ES-I3 (cell line): ENCODE measurements at regions not wholly inside any gene's neighbourhood (a gene's known extent, or its start where the extent isn't known, plus 50 kb on each side); places are given as distances from the start of the nearest gene placed in this dataset.

Source experiments
- H3K36me3 ChIP-seq: 2 replicates; pipeline ENCODE4 v1.6.1; 2013; ENCODE audit warnings: mild to moderate bottlenecking, low read length, control low read depth, moderate library complexity; ENCODE audit not compliant: insufficient read depth
- H3K4me1 ChIP-seq: 2 replicates; pipeline ENCODE4 v1.6.1; 2013; ENCODE audit warnings: mild to moderate bottlenecking, control low read depth, low read length; ENCODE audit not compliant: insufficient read depth
- H3K9ac ChIP-seq: 2 replicates; pipeline ENCODE4 v1.6.1; 2013; ENCODE audit warnings: low read depth, mild to moderate bottlenecking, low read length, moderate library complexity
- H3K9me3 ChIP-seq: 2 replicates; pipeline ENCODE4 v1.6.1; 2013; ENCODE audit warnings: mild to moderate bottlenecking, low read length, moderate library complexity; ENCODE audit not compliant: control insufficient read depth, insufficient read depth

- Histone ChIP-seq H3K9ac (no peak overlapping the region), H3K9me3 (no peaks in the 10 kb centered on the region), H3K4me1 (peaks cover 6% of the 10 kb centered on the region; the same call in 1 of the 2 replicates), H3K36me3 (no peaks in the 10 kb centered on the region)
Observed at GRCh38 chr22:48431014-48431413, 1396.7 kb downstream of the BRD1 start.

GRCh38 chr22:48429446-48430020 lies 1398.1 kb downstream of the BRD1 start:
- H3K9ac ChIP-seq, result no peak overlapping the region
- H3K4me1 ChIP-seq, result peaks cover 6% of the 10 kb centered on the region; the same call in 1 of the 2 replicates
- H3K36me3 ChIP-seq, result no peaks in the 10 kb centered on the region
- no peaks in the 10 kb centered on the region for H3K9me3 ChIP-seq

DNA sequence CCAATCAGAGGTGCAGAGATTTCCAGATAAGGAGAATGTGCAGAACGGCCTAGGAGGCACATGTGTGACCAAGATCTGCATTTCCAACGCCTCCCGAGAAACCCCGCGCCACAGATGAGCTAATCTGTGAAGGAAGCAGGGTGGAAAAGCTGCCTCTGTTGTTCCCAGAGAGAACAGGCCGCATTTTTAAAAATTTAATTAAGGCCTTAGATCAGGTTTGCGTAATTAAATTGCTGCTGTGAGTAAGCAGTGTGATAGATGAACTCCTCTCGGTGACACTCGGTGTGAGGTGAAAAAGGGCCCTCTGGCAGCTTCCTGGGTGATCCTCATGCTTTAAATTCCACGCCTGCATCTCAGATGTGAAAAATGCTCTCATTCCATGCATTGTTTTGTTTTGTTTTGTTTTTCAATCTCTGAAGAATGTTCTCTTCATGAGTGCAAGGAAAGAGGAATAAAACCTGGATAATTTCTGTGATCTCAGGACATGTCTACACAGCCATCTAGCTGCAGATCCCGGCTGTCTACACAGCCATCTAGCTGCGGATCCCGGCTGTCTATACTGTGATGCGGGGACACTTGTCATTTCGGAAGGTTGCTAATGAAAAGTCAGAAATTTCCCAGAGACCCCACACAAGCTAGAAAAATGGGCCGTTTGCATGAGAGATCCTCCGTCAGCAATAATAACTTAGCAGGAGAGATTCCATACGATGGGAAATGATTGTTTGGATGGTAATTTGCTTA lies 1398.9 kb downstream of the BRD1 start:
- Histone ChIP-seq H3K9me3 (no peaks in the 10 kb centered on the region), H3K36me3 (no peaks in the 10 kb centered on the region), H3K4me1 (peaks cover 6% of the 10 kb centered on the region; the same call in 1 of the 2 replicates), H3K9ac (no peak overlapping the region)

DNA sequence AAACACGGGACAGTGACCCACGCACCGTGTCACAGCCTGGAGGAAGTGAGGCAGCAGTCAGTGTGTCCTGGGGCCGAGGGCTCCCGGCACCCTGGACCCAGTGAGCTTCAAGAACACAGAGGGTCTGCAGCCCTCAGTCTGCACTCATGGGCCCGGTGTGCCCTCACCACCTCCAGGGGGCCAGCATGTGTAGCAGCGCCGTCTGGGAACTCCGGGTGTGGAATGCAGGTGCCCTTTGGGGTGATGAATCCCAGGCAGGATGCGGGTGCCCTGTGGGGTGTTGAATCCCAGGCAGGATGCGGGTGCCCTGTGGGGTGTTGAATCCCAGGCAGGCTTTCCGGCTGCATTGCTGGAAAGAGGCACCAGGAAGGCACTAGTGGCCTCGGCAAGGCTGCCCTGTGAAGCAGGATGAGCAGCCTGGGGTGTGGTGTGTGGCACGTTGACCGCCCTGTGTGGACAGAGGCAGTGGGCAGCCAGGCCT lies 1399.9 kb downstream of the BRD1 start:
- peaks cover 6% of the 10 kb centered on the region; the same call in 1 of the 2 replicates for H3K4me1 ChIP-seq
- H3K9me3 ChIP-seq, result no peaks in the 10 kb centered on the region
- H3K36me3 ChIP-seq, result no peaks in the 10 kb centered on the region
- no peak overlapping the region for H3K9ac ChIP-seq

- Histone ChIP-seq H3K4me1 (peaks cover 6% of the 10 kb centered on the region; the same call in 1 of the 2 replicates), H3K36me3 (no peaks in the 10 kb centered on the region), H3K9me3 (no peaks in the 10 kb centered on the region), H3K9ac (no peak overlapping the region)
Observed at GRCh38 chr22:48426466-48427380, 1401.0 kb downstream of the BRD1 start.

GRCh38 chr22:48425641-48426040 lies 1402.0 kb downstream of the BRD1 start:
- H3K4me1 ChIP-seq, result peaks cover 6% of the 10 kb centered on the region; the same call in 1 of the 2 replicates

DNA sequence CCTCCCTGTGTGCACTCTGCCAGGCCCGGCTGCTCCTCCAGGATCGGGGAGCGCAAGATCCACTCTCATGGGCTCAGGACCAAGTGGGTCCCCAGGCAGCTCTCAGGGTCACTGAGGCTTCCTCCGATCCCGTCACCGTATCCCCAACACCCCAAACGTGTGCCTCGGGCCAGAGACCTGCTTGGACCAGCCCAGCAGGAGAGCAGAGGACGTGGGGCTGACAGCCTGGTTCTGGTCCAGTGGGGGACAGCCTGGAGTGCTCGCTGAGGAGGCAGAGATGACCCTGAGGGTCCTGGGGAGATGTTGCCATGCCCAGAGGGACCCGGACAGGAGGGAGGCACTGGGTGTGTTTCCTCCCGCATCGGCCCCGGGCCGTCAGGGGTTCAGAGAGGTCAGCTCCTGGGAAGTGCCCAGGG lies 1402.6 kb downstream of the BRD1 start:
- H3K9ac ChIP-seq, result no peak overlapping the region
- no peaks in the 10 kb centered on the region for H3K36me3 ChIP-seq
- H3K9me3 ChIP-seq, result no peaks in the 10 kb centered on the region
- H3K4me1 ChIP-seq, result peaks cover 6% of the 10 kb centered on the region; the same call in 1 of the 2 replicates

More at GRCh38 chr22:48425641-48426040, 1402.0 kb downstream of the BRD1 start:
- H3K36me3 ChIP-seq, result no peaks in the 10 kb centered on the region
- no peaks in the 10 kb centered on the region for H3K9me3 ChIP-seq
- H3K9ac ChIP-seq, result no peak overlapping the region

DNA sequence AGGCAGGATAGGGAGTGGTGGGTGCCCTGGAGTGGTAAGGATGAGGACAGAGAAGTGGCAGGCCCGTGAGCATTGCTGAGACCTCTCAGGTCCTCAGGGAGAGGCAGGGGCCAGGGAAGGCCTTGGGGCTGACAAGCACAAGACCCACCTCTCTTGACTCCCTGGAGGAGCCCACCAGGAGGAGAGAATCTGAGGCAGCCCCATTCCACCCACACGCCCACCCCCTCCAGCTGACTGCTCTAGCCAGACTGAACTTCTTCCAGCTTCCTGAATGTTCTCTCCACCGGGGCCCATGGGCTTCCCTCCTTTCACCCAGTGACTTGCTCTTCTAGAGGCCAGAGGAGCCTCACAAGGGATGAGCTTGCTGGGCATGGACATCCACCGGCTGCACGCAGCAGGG lies 1403.0 kb downstream of the BRD1 start:
- no peaks in the 10 kb centered on the region for H3K36me3 ChIP-seq
- no peaks in the 10 kb centered on the region for H3K9me3 ChIP-seq
- peaks cover 6% of the 10 kb centered on the region; the same call in 1 of the 2 replicates for H3K4me1 ChIP-seq
- H3K9ac ChIP-seq, result no peak overlapping the region

- H3K36me3 ChIP-seq, result no peaks in the 10 kb centered on the region
- no peaks in the 10 kb centered on the region for H3K9me3 ChIP-seq
- no peak overlapping the region for H3K9ac ChIP-seq
- peaks cover 6% of the 10 kb centered on the region; the same call in 1 of the 2 replicates for H3K4me1 ChIP-seq
Observed at GRCh38 chr22:48424201-48424627, 1403.5 kb downstream of the BRD1 start.

- Histone ChIP-seq H3K36me3 (no peaks in the 10 kb centered on the region), H3K9ac (no peak overlapping the region), H3K9me3 (no peaks in the 10 kb centered on the region), H3K4me1 (peaks cover 1% of the 10 kb centered on the region; the same call in 1 of the 2 replicates)
Observed at GRCh38 chr22:48423481-48423911, 1404.2 kb downstream of the BRD1 start.

- no peaks in the 10 kb centered on the region for H3K36me3 ChIP-seq
- H3K9ac ChIP-seq, result no peak overlapping the region
- no peaks in the 10 kb centered on the region for H3K9me3 ChIP-seq
- no peaks in the 10 kb centered on the region for H3K4me1 ChIP-seq
Observed at GRCh38 chr22:48422900-48423480, 1404.7 kb downstream of the BRD1 start.

DNA sequence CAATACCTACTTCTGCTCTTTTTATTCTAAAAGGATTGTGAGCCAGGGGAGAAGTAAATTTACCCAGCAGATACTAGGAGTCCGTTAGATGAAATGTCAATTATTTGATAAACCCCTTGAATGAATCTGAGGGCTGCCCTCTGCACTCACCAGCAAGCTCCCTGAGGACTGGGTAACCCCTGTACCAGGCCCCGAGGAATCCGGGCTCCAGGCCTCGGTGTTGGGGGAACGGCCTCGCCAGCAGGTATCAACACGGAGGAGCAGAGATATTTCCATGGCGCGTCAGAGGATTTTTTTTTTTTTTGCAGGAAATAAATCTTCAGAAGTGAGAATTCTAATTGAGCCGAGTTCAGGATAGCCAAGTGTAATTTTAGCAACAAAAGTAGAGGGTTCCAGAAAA lies 1408.8 kb downstream of the BRD1 start:
- no peaks in the 10 kb centered on the region for H3K9me3 ChIP-seq
- no peaks in the 10 kb centered on the region for H3K36me3 ChIP-seq
- no peak overlapping the region for H3K9ac ChIP-seq
- no peaks in the 10 kb centered on the region for H3K4me1 ChIP-seq

GRCh38 chr22:48417225-48418070 lies 1410.2 kb downstream of the BRD1 start:
- Histone ChIP-seq H3K36me3 (no peaks in the 10 kb centered on the region), H3K9ac (no peak overlapping the region), H3K4me1 (no peaks in the 10 kb centered on the region), H3K9me3 (no peaks in the 10 kb centered on the region)
